ENCODE measurements at regions not wholly inside any gene's neighbourhood (a gene's known extent, or its start where the extent isn't known, plus 50 kb on each side); places are given as distances from the start of the nearest gene placed in this dataset.
A peak's percentile ranks its signal among the peaks of the same experiment; 100 is the strongest.

DNA sequence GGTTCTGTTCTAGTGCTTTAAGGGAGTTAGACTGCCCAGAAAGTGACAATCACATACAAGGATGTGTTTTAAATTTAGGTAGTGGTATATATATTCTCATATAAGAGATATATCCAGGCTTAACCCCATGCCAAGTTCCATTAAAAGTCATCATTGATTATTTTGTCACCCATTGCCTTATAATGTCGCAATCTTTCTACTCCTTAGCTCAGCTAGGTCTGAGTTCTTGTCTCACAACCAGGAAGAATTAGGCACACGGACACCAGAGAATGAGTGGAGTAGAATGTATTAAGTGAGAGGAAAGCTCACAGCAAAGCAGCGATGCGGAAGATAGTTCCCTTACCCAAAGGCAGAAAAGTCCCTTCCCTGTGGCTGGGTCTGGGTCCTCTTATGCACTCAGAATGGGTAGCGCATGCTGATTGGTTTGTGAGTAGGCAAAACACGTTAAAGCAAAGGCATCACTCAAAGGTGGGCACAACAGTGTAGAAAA lies 197.2 kb upstream of the AHR start:
- TF ChIP-seq RAD21 (IDR thresholded peaks at IDR 0.05 in 1 of 2, conservative IDR thresholded peaks at IDR 0.05 in 1 of 2; ENCODE audit: low read depth in 2 of 2, low read length in 2 of 2) (no peak), POLR2A (IDR thresholded peaks at IDR 0.05; ENCODE audit: control extremely low read depth in 1 of 2, low read depth in 2 of 2, low read length in 2 of 2) (no peak), CEBPB (IDR thresholded peaks at IDR 0.05; ENCODE audit: low read depth, low read length) (peak; percentile 41; the same call in 1 of the 2 replicates), ASH2L (IDR thresholded peaks at IDR 0.05; ENCODE audit: low read length) (no peak), NRF1 (IDR thresholded peaks at IDR 0.05; ENCODE audit: low read depth, low read length) (no peak), GABPA (IDR thresholded peaks at IDR 0.05; ENCODE audit: borderline replicate concordance, insufficient read depth, low read length) (no peak)
- TF ChIP-seq, protein P1, sequence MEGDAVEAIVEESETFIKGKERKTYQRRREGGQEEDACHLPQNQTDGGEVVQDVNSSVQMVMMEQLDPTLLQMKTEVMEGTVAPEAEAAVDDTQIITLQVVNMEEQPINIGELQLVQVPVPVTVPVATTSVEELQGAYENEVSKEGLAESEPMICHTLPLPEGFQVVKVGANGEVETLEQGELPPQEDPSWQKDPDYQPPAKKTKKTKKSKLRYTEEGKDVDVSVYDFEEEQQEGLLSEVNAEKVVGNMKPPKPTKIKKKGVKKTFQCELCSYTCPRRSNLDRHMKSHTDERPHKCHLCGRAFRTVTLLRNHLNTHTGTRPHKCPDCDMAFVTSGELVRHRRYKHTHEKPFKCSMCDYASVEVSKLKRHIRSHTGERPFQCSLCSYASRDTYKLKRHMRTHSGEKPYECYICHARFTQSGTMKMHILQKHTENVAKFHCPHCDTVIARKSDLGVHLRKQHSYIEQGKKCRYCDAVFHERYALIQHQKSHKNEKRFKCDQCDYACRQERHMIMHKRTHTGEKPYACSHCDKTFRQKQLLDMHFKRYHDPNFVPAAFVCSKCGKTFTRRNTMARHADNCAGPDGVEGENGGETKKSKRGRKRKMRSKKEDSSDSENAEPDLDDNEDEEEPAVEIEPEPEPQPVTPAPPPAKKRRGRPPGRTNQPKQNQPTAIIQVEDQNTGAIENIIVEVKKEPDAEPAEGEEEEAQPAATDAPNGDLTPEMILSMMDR (IDR thresholded peaks at IDR 0.05; ENCODE audit: control extremely low read depth in 1 of 3, insufficient read depth in 1 of 3, low read depth in 1 of 3, low read length in 3 of 3) = no peak
